Activated naive CD8-positive, alpha-beta T cell treated with anti-CD3 and anti-CD28 coated beads for 36 hours (primary cell): ENCODE measurements at regions not wholly inside any gene's neighbourhood (a gene's known extent, or its start where the extent isn't known, plus 50 kb on each side); places are given as distances from the start of the nearest gene placed in this dataset.

Experiments
- DNase-seq: peaks from one replicate; pipeline ENCODE4 v3.0.0; 2021
- H3K27ac Mint-ChIP-seq: one replicate; pipeline ENCODE4 v1.8.0; 2022; ENCODE audit warnings: mild to moderate bottlenecking, moderate library complexity, mixed read lengths
- H3K27me3 Mint-ChIP-seq: one replicate; pipeline ENCODE4 v1.8.0; 2022; ENCODE audit warnings: mild to moderate bottlenecking, mixed read lengths
- H3K36me3 Mint-ChIP-seq: one replicate; pipeline ENCODE4 v1.8.0; 2021; ENCODE audit warnings: mild to moderate bottlenecking, mixed read lengths
- H3K4me1 Mint-ChIP-seq: one replicate; pipeline ENCODE4 v1.8.0; 2021; ENCODE audit warnings: mixed read lengths
- H3K4me3 Mint-ChIP-seq: one replicate; pipeline ENCODE4 v1.8.0; 2022; ENCODE audit warnings: mild to moderate bottlenecking, moderate library complexity, mixed read lengths
- H3K9me3 Mint-ChIP-seq: one replicate; pipeline ENCODE4 v1.8.0; 2022; ENCODE audit warnings: mixed read lengths

GRCh38 chr6:14258695-14259593 lies 141.4 kb downstream of the CD83 start:
- peaks cover 8% of the 10 kb centered on the region for H3K9me3 Mint-ChIP-seq
- peaks cover under 1% of the 10 kb centered on the region for H3K36me3 Mint-ChIP-seq
- DNase-seq, result no peak
- H3K4me3 Mint-ChIP-seq, result no peak overlapping the region
- H3K27ac Mint-ChIP-seq, result no peak overlapping the region
- H3K27me3 Mint-ChIP-seq, result no peaks in the 10 kb centered on the region
- peaks cover 8% of the 10 kb centered on the region for H3K4me1 Mint-ChIP-seq

GRCh38 chr6:14259594-14260152 lies 142.1 kb downstream of the CD83 start:
- Mint-ChIP-seq H3K36me3 (peaks cover 4% of the 10 kb centered on the region), H3K9me3 (peaks cover 12% of the 10 kb centered on the region), H3K4me1 (peaks cover 2% of the 10 kb centered on the region), H3K27me3 (no peaks in the 10 kb centered on the region), H3K4me3 (no peak overlapping the region), H3K27ac (no peak overlapping the region)
- DNase-seq, result no peak

- H3K4me1 Mint-ChIP-seq, result no peaks in the 10 kb centered on the region
- H3K27ac Mint-ChIP-seq, result no peak overlapping the region
- H3K36me3 Mint-ChIP-seq, result peaks cover 4% of the 10 kb centered on the region
- no peaks in the 10 kb centered on the region for H3K27me3 Mint-ChIP-seq
- H3K9me3 Mint-ChIP-seq, result peaks cover 12% of the 10 kb centered on the region
- no peak overlapping the region for H3K4me3 Mint-ChIP-seq
- DNase-seq, result no peak
Measured at GRCh38 chr6:14260839-14261238, 143.3 kb downstream of the CD83 start.

GRCh38 chr6:14263881-14264424 lies 146.4 kb downstream of the CD83 start:
- no peak for DNase-seq
- Mint-ChIP-seq H3K4me1 (no peaks in the 10 kb centered on the region), H3K4me3 (no peak overlapping the region), H3K27ac (no peak overlapping the region), H3K36me3 (peaks cover 4% of the 10 kb centered on the region), H3K27me3 (no peaks in the 10 kb centered on the region), H3K9me3 (peaks cover 12% of the 10 kb centered on the region)

GRCh38 chr6:14265049-14266021 lies 147.8 kb downstream of the CD83 start:
- Mint-ChIP-seq H3K27ac (no peak overlapping the region), H3K27me3 (no peaks in the 10 kb centered on the region), H3K36me3 (peaks cover 4% of the 10 kb centered on the region), H3K4me3 (no peak overlapping the region), H3K4me1 (peaks cover 7% of the 10 kb centered on the region), H3K9me3 (peaks cover 12% of the 10 kb centered on the region)
- DNase-seq, result no peak

GRCh38 chr6:14266266-14266665 lies 148.7 kb downstream of the CD83 start:
- Mint-ChIP-seq H3K4me1 (peaks cover 17% of the 10 kb centered on the region), H3K27me3 (no peaks in the 10 kb centered on the region), H3K27ac (no peak overlapping the region), H3K36me3 (peaks cover 4% of the 10 kb centered on the region), H3K4me3 (no peak overlapping the region), H3K9me3 (peaks cover 10% of the 10 kb centered on the region)
- DNase-seq, result no peak

- peaks cover 15% of the 10 kb centered on the region for H3K9me3 Mint-ChIP-seq
- peaks cover 23% of the 10 kb centered on the region for H3K4me1 Mint-ChIP-seq
- H3K36me3 Mint-ChIP-seq, result peaks cover 4% of the 10 kb centered on the region
- DNase-seq, result no peak
- no peak overlapping the region for H3K27ac Mint-ChIP-seq
- no peak overlapping the region for H3K4me3 Mint-ChIP-seq
- H3K27me3 Mint-ChIP-seq, result no peaks in the 10 kb centered on the region
Measured at GRCh38 chr6:14267885-14268660, 150.5 kb downstream of the CD83 start.

- Mint-ChIP-seq H3K4me1 (peaks cover 23% of the 10 kb centered on the region), H3K9me3 (peaks cover 8% of the 10 kb centered on the region), H3K27ac (no peak overlapping the region), H3K4me3 (no peak overlapping the region), H3K36me3 (no peaks in the 10 kb centered on the region), H3K27me3 (no peaks in the 10 kb centered on the region)
- no peak for DNase-seq
Measured at GRCh38 chr6:14269436-14269835, 151.9 kb downstream of the CD83 start.

GRCh38 chr6:14270142-14270893 lies 152.7 kb downstream of the CD83 start:
- Mint-ChIP-seq H3K27me3 (no peaks in the 10 kb centered on the region), H3K27ac (no peak overlapping the region)

GRCh38 chr6:14270925-14271788 lies 153.6 kb downstream of the CD83 start:
- H3K36me3 Mint-ChIP-seq, result no peaks in the 10 kb centered on the region
- no peak overlapping the region for H3K4me3 Mint-ChIP-seq
- H3K4me1 Mint-ChIP-seq, result peaks cover 39% of the 10 kb centered on the region
- H3K27ac Mint-ChIP-seq, result peak overlapping the region; percentile 2
- peaks cover 8% of the 10 kb centered on the region for H3K9me3 Mint-ChIP-seq
- peak; percentile 57 for DNase-seq
- H3K27me3 Mint-ChIP-seq, result no peaks in the 10 kb centered on the region

More at GRCh38 chr6:14270142-14270893, 152.7 kb downstream of the CD83 start:
- DNase-seq, result no peak
- H3K4me3 Mint-ChIP-seq, result no peak overlapping the region
- peaks cover 30% of the 10 kb centered on the region for H3K4me1 Mint-ChIP-seq
- H3K9me3 Mint-ChIP-seq, result peaks cover 8% of the 10 kb centered on the region
- H3K36me3 Mint-ChIP-seq, result no peaks in the 10 kb centered on the region

GRCh38 chr6:14271789-14272736 lies 154.5 kb downstream of the CD83 start:
- no peak for DNase-seq
- peaks cover 48% of the 10 kb centered on the region for H3K4me1 Mint-ChIP-seq
- no peaks in the 10 kb centered on the region for H3K36me3 Mint-ChIP-seq
- peaks cover 8% of the 10 kb centered on the region for H3K9me3 Mint-ChIP-seq
- H3K27me3 Mint-ChIP-seq, result no peaks in the 10 kb centered on the region
- no peak overlapping the region for H3K27ac Mint-ChIP-seq
- H3K4me3 Mint-ChIP-seq, result no peak overlapping the region

- Mint-ChIP-seq H3K27me3 (no peaks in the 10 kb centered on the region), H3K36me3 (no peaks in the 10 kb centered on the region), H3K9me3 (peaks cover 8% of the 10 kb centered on the region), H3K27ac (no peak overlapping the region), H3K4me1 (peaks cover 54% of the 10 kb centered on the region), H3K4me3 (no peak overlapping the region)
- DNase-seq, result no peak
Measured at GRCh38 chr6:14272737-14273085, 155.1 kb downstream of the CD83 start.
